Caco-2 (cell line): ENCODE measurements at regions not wholly inside any gene's neighbourhood (a gene's known extent, or its start where the extent isn't known, plus 50 kb on each side); places are given as distances from the start of the nearest gene placed in this dataset.

ENCODE experiments used
- BruUV-seq: library from RNA; stranded (reverse); fragments of 400-500 nt; replicated peaks from 2 replicates; lab custom pipeline; 2021; lab: Mats Ljungman, UMichigan
- CTCF ChIA-PET: fragments of 300-600 bp; sonication (Branson Sonifier 250); formaldehyde crosslinking; loops from one replicate; lab custom pipeline; 2022; ENCODE audit warnings: antibody characterized with exemption; lab: Charles Lee
- POLR2A ChIA-PET: fragments of 300-600 bp; sonication (Branson Sonifier 250); formaldehyde crosslinking; loops from one replicate; lab custom pipeline; 2022; ENCODE audit warnings: antibody characterized with exemption; lab: Charles Lee
- DNase-seq, 2 experiments: peaks; one replicate each; pipeline versions ENCODE4 v3.0.0 to v3.0.0-alpha.2; 2020 to 2022
- H3K27me3 ChIP-seq: replicated peaks from 2 replicates; pipeline ENCODE4 v1.6.0; 2011; ENCODE audit warnings: low read length; ENCODE audit not compliant: control insufficient read depth, insufficient read depth
- H3K36me3 ChIP-seq: 2 replicates; pipeline ENCODE4 v1.5.1; 2011; ENCODE audit warnings: low read length; ENCODE audit not compliant: control insufficient read depth, insufficient read depth
- H3K4me1 ChIP-seq: fragments of 250-450 bp; sonication (Bioruptor Pico); 2 replicates; pipeline ENCODE4 v1.5.1; 2020; ENCODE audit warnings: mild to moderate bottlenecking
- H3K4me3 ChIP-seq: 2 replicates; pipeline ENCODE4 v1.5.1; 2011; ENCODE audit warnings: low read depth, mild to moderate bottlenecking, control low read depth, low read length
- H3K9me3 ChIP-seq: fragments of 250-450 bp; sonication (Bioruptor Pico); 2 replicates; pipeline ENCODE4 v1.5.1; 2020; ENCODE audit warnings: mild to moderate bottlenecking, moderate library complexity
- H3K27ac Mint-ChIP-seq: one replicate; pipeline ENCODE4 v1.8.0; 2022; ENCODE audit warnings: mixed read lengths; ENCODE audit not compliant: unreplicated experiment
- H3K27me3 Mint-ChIP-seq: one replicate; pipeline ENCODE4 v1.8.0; 2022; ENCODE audit warnings: mixed read lengths; ENCODE audit not compliant: insufficient read depth, unreplicated experiment
- H3K36me3 Mint-ChIP-seq: one replicate; pipeline ENCODE4 v1.8.0; 2022; ENCODE audit warnings: mild to moderate bottlenecking, mixed read lengths; ENCODE audit not compliant: insufficient read depth, unreplicated experiment
- H3K4me1 Mint-ChIP-seq: one replicate; pipeline ENCODE4 v1.8.0; 2022; ENCODE audit warnings: low read depth, mixed read lengths; ENCODE audit not compliant: unreplicated experiment
- H3K4me3 Mint-ChIP-seq: one replicate; pipeline ENCODE4 v1.8.0; 2022; ENCODE audit warnings: mild to moderate bottlenecking, moderate library complexity, mixed read lengths; ENCODE audit not compliant: unreplicated experiment
- H3K9me3 Mint-ChIP-seq: one replicate; pipeline ENCODE4 v1.8.0; 2022; ENCODE audit warnings: mixed read lengths; ENCODE audit not compliant: unreplicated experiment
- CTCF ChIP-seq, 2 experiments: fragments of 200-600 bp in 1 of 2; IDR thresholded peaks; 1 replicate in 1 of 2; 2 replicates in 1 of 2; pipeline versions ENCODE4 v1.5.1 to v1.8.0; 2011 to 2022; ENCODE audit warnings: antibody characterized with exemption in 1 of 2, control low read depth in 1 of 2, inconsistent platforms in 1 of 2, low read depth in 1 of 2, low read length in 1 of 2, mild to moderate bottlenecking in 1 of 2, moderate library complexity in 1 of 2; ENCODE audit not compliant: insufficient read depth in 1 of 2, severe bottlenecking in 1 of 2, unreplicated experiment in 1 of 2
- intact Hi-C: fragments of 100-400 bp; cut with micrococcal nuclease; formaldehyde crosslinking; loops from one replicate; pipeline ENCODE4 v1.10.0; 2022; ENCODE audit not compliant: unreplicated experiment

- ChIA-PET CTCF (no interaction called here), POLR2A (no interaction called here)
- no peak for DNase-seq
- H3K27me3 Mint-ChIP-seq: no peaks in the 10 kb centered on the region
- H3K9me3 Mint-ChIP-seq: no peaks in the 10 kb centered on the region
- intact Hi-C loops: no loop called here
- no peak overlapping the region for H3K4me3 Mint-ChIP-seq
- Histone ChIP-seq H3K4me3 (no peak overlapping the region), H3K27me3 (no peaks in the 10 kb centered on the region), H3K4me1 (no peaks in the 10 kb centered on the region), H3K36me3 (no peaks in the 10 kb centered on the region), H3K9me3 (no peaks in the 10 kb centered on the region)
- H3K36me3 Mint-ChIP-seq: no peaks in the 10 kb centered on the region
- H3K4me1 Mint-ChIP-seq: no peaks in the 10 kb centered on the region
- H3K27ac Mint-ChIP-seq: no peak overlapping the region
- no TSS peak for BruUV-seq
- TF ChIP-seq CTCF (IDR thresholded peaks at IDR 0.05; ENCODE audit: insufficient read depth in 1 of 2, low read depth in 1 of 2, low read length in 1 of 2, severe bottlenecking in 1 of 2, unreplicated experiment in 1 of 2): no peak
These were observed 341.2 kb upstream of the FMR1 start for GRCh38 chrX:147570483-147570882.

GRCh38 chrX:147573266-147573665, 338.5 kb upstream of the FMR1 start:
- BruUV-seq: no TSS peak
- no peak for TF ChIP-seq CTCF (IDR thresholded peaks at IDR 0.05; ENCODE audit: insufficient read depth in 1 of 2, low read depth in 1 of 2, low read length in 1 of 2, severe bottlenecking in 1 of 2, unreplicated experiment in 1 of 2)
- Histone ChIP-seq H3K9me3 (no peaks in the 10 kb centered on the region), H3K27me3 (no peaks in the 10 kb centered on the region), H3K4me1 (no peaks in the 10 kb centered on the region), H3K36me3 (no peaks in the 10 kb centered on the region), H3K4me3 (no peak overlapping the region)
- Mint-ChIP-seq H3K27ac (no peak overlapping the region), H3K4me1 (no peaks in the 10 kb centered on the region), H3K9me3 (no peaks in the 10 kb centered on the region), H3K36me3 (no peaks in the 10 kb centered on the region), H3K27me3 (no peaks in the 10 kb centered on the region), H3K4me3 (no peak overlapping the region)
- CTCF ChIA-PET: no interaction called here
- DNase-seq: no peak
- intact Hi-C loops: no loop called here
- POLR2A ChIA-PET: no interaction called here

- Mint-ChIP-seq H3K9me3 (no peaks in the 10 kb centered on the region), H3K4me1 (no peaks in the 10 kb centered on the region), H3K27ac (no peak overlapping the region), H3K36me3 (no peaks in the 10 kb centered on the region), H3K4me3 (no peak overlapping the region), H3K27me3 (no peaks in the 10 kb centered on the region)
- H3K36me3 ChIP-seq: no peaks in the 10 kb centered on the region
- DNase-seq: peak; percentile 1 to 17
- H3K27me3 ChIP-seq: no peaks in the 10 kb centered on the region
- no TSS peak for BruUV-seq
- H3K4me1 ChIP-seq: no peaks in the 10 kb centered on the region
- TF ChIP-seq CTCF (IDR thresholded peaks at IDR 0.05; ENCODE audit: insufficient read depth in 1 of 2, low read depth in 1 of 2, low read length in 1 of 2, severe bottlenecking in 1 of 2, unreplicated experiment in 1 of 2): no peak
- H3K4me3 ChIP-seq: no peak overlapping the region
- no peaks in the 10 kb centered on the region for H3K9me3 ChIP-seq
- intact Hi-C loops: loop anchor here (1.0 kb wide), 1 partner anchor 126 kb away; no protein-coding TSS in a partner anchor
- POLR2A ChIA-PET: no interaction called here
- CTCF ChIA-PET: no interaction called here
These were observed 309.5 kb upstream of the FMR1 start for GRCh38 chrX:147602176-147602696.
